Testis (tissue), 2 donors: ENCODE measurements at regions not wholly inside any gene's neighbourhood (a gene's known extent, or its start where the extent isn't known, plus 50 kb on each side); places are given as distances from the start of the nearest gene placed in this dataset.

ENCODE experiments used
- POLR2A ChIP-seq: fragments of 450-650 bp; IDR thresholded peaks from one replicate; pipeline ENCODE4 v1.6.1; 2017; ENCODE audit warnings: antibody characterized with exemption, mild to moderate bottlenecking, moderate library complexity
- TF ChIP-seq, protein P1 (sequence below), 3 experiments: fragments of 450-650 bp in 2 of 3; fragments of 200-600 bp in 1 of 3; sonication (generic) in 1 of 3; IDR thresholded peaks; one replicate each; pipeline ENCODE4 v1.5.1; 2016 to 2019; ENCODE audit warnings: antibody characterized with exemption in 3 of 3, mild to moderate bottlenecking in 2 of 3, moderate library complexity in 1 of 3

DNA sequence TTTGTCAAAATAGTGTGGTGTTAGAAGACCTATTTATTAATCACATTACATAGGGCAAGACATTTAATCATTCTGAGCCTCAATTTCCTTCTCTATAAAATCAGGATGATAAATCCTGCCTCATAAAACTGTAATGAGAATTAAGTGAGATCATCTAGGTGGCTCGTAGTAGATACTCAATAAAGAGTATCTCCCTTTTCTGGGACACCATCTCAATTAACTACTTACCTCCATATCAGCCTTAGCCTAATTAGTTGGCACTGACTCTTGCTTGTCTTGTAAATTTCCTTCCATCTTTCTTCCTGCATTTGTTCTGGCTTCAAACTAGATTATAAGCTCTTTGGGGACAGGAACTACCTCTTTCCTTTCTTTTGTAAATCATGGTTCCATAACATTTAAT is 102.6 kb upstream of the TNR start:
- TF ChIP-seq, protein P1, sequence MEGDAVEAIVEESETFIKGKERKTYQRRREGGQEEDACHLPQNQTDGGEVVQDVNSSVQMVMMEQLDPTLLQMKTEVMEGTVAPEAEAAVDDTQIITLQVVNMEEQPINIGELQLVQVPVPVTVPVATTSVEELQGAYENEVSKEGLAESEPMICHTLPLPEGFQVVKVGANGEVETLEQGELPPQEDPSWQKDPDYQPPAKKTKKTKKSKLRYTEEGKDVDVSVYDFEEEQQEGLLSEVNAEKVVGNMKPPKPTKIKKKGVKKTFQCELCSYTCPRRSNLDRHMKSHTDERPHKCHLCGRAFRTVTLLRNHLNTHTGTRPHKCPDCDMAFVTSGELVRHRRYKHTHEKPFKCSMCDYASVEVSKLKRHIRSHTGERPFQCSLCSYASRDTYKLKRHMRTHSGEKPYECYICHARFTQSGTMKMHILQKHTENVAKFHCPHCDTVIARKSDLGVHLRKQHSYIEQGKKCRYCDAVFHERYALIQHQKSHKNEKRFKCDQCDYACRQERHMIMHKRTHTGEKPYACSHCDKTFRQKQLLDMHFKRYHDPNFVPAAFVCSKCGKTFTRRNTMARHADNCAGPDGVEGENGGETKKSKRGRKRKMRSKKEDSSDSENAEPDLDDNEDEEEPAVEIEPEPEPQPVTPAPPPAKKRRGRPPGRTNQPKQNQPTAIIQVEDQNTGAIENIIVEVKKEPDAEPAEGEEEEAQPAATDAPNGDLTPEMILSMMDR (IDR thresholded peaks at IDR 0.05): no peak
- TF ChIP-seq POLR2A: no peak
